KMS-11 (cell line): ENCODE measurements at regions not wholly inside any gene's neighbourhood (a gene's known extent, or its start where the extent isn't known, plus 50 kb on each side); places are given as distances from the start of the nearest gene placed in this dataset.

ENCODE experiments used
- H2AFZ ChIP-seq: fragments of 200-600 bp; sonication (generic); 2 replicates; pipeline ENCODE4 v1.6.1; 2016; ENCODE audit warnings: antibody characterized with exemption, mixed run types, low read depth
- H3K27ac ChIP-seq: fragments of 200-600 bp; sonication (generic); 2 replicates; pipeline ENCODE4 v1.6.1; 2016; ENCODE audit warnings: mild to moderate bottlenecking, mixed run types
- H3K27me3 ChIP-seq: fragments of 200-600 bp; sonication (generic); 2 replicates; pipeline ENCODE4 v1.6.1; 2017; ENCODE audit warnings: mild to moderate bottlenecking, low read depth, mixed run types, moderate library complexity; ENCODE audit not compliant: insufficient read depth
- H3K36me3 ChIP-seq: fragments of 200-600 bp; sonication (generic); 2 replicates; pipeline ENCODE4 v1.6.1; 2017; ENCODE audit warnings: mild to moderate bottlenecking, mixed run types; ENCODE audit not compliant: insufficient read depth
- H3K4me1 ChIP-seq: fragments of 200-600 bp; sonication (generic); 2 replicates; pipeline ENCODE4 v1.6.1; 2016; ENCODE audit warnings: mild to moderate bottlenecking, low read depth, mixed run types; ENCODE audit not compliant: poor library complexity, severe bottlenecking
- H3K4me2 ChIP-seq: fragments of 200-600 bp; sonication (generic); 2 replicates; pipeline ENCODE4 v1.7.0; 2016; ENCODE audit warnings: mild to moderate bottlenecking, mixed run types
- H3K4me3 ChIP-seq: fragments of 200-600 bp; sonication (generic); IDR thresholded peaks from 2 replicates; pipeline ENCODE4 v1.6.1; 2017; ENCODE audit warnings: low read depth, low read length, mixed read lengths; ENCODE audit not compliant: insufficient read depth
- H3K79me2 ChIP-seq: fragments of 200-600 bp; sonication (generic); 2 replicates; pipeline ENCODE4 v1.6.1; 2016; ENCODE audit warnings: low read depth, mixed run types; ENCODE audit not compliant: insufficient read depth
- H3K9ac ChIP-seq: fragments of 200-600 bp; sonication (generic); 2 replicates; pipeline ENCODE4 v1.6.1; 2016; ENCODE audit warnings: mild to moderate bottlenecking, mixed run types
- H4K20me1 ChIP-seq: fragments of 200-600 bp; sonication (generic); 2 replicates; pipeline ENCODE4 v1.6.1; 2016; ENCODE audit warnings: mild to moderate bottlenecking, mixed run types; ENCODE audit not compliant: insufficient read depth
- TF ChIP-seq, protein P1 (sequence below): fragments of 200-600 bp; sonication (generic); conservative IDR thresholded peaks from 2 replicates; pipeline ENCODE4 v1.6.1; 2017; ENCODE audit warnings: low read depth, mild to moderate bottlenecking, antibody characterized with exemption, low read length, moderate library complexity, mixed read lengths

GRCh38 chr3:59698091-59698490 is 648.3 kb upstream of the CFAP20DC start:
- no peaks in the 10 kb centered on the region for H3K79me2 ChIP-seq
- H3K4me3 ChIP-seq: no peak overlapping the region

DNA sequence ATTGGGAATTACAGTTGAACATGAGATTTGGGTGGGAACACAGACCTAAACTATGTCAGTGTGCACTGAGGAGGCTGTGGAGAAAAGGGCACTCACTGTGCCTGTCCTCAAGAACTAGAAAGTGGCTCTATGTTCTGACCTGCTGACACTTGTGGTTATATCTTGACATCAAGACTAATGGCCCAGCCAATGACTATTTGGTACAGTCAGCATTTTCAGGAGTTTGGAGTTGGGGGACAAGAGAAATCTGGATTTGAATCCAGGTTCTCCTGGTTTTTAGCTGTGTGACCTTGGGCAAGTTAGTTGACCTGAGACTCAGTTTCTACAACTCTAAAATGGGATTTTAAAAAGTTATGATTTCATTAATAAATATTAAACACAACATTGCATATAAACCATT is 647.0 kb upstream of the CFAP20DC start:
- Histone ChIP-seq H3K4me3 (no peak overlapping the region), H3K79me2 (no peaks in the 10 kb centered on the region), H4K20me1 (no peaks in the 10 kb centered on the region), H3K27me3 (no peaks in the 10 kb centered on the region), H3K9ac (no peak overlapping the region), H3K4me1 (no peaks in the 10 kb centered on the region), H3K4me2 (no peak overlapping the region), H3K27ac (no peak overlapping the region), H2AFZ (no peak overlapping the region), H3K36me3 (no peaks in the 10 kb centered on the region)
- TF ChIP-seq, protein P1, sequence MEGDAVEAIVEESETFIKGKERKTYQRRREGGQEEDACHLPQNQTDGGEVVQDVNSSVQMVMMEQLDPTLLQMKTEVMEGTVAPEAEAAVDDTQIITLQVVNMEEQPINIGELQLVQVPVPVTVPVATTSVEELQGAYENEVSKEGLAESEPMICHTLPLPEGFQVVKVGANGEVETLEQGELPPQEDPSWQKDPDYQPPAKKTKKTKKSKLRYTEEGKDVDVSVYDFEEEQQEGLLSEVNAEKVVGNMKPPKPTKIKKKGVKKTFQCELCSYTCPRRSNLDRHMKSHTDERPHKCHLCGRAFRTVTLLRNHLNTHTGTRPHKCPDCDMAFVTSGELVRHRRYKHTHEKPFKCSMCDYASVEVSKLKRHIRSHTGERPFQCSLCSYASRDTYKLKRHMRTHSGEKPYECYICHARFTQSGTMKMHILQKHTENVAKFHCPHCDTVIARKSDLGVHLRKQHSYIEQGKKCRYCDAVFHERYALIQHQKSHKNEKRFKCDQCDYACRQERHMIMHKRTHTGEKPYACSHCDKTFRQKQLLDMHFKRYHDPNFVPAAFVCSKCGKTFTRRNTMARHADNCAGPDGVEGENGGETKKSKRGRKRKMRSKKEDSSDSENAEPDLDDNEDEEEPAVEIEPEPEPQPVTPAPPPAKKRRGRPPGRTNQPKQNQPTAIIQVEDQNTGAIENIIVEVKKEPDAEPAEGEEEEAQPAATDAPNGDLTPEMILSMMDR: no peak

More at GRCh38 chr3:59698091-59698490, 648.3 kb upstream of the CFAP20DC start:
- Histone ChIP-seq H3K9ac (no peak overlapping the region), H3K27ac (no peak overlapping the region), H3K27me3 (no peaks in the 10 kb centered on the region), H2AFZ (no peak overlapping the region), H3K4me1 (no peaks in the 10 kb centered on the region), H3K36me3 (no peaks in the 10 kb centered on the region), H3K4me2 (no peak overlapping the region), H4K20me1 (no peaks in the 10 kb centered on the region)
- TF ChIP-seq, protein P1: no peak

DNA sequence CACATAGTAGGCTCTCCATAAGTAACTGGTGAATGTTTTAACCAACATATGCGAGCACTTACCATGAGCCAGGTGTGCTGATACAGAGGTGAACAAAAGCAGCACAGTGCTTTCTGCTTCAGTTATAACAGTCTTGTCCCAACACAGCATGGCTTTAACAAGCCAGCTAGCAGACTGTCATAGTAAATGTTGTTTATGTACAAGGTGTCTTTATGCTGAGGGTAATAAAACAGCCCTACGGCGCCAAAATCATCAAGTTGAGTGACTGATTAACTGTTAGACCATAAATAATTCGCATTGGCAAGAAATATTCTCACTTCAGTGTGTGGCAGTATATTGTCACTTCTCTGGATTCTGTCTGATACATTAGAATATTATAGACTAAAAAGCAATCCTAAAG is 646.0 kb upstream of the CFAP20DC start:
- H3K4me1 ChIP-seq: no peaks in the 10 kb centered on the region
- no peaks in the 10 kb centered on the region for H3K36me3 ChIP-seq
- H3K27ac ChIP-seq: no peak overlapping the region
- H4K20me1 ChIP-seq: no peaks in the 10 kb centered on the region
- no peak overlapping the region for H3K4me3 ChIP-seq
- H3K27me3 ChIP-seq: no peaks in the 10 kb centered on the region
- no peak overlapping the region for H3K4me2 ChIP-seq
- no peak overlapping the region for H2AFZ ChIP-seq
- no peaks in the 10 kb centered on the region for H3K79me2 ChIP-seq
- H3K9ac ChIP-seq: no peak overlapping the region
- TF ChIP-seq, protein P1: no peak

DNA sequence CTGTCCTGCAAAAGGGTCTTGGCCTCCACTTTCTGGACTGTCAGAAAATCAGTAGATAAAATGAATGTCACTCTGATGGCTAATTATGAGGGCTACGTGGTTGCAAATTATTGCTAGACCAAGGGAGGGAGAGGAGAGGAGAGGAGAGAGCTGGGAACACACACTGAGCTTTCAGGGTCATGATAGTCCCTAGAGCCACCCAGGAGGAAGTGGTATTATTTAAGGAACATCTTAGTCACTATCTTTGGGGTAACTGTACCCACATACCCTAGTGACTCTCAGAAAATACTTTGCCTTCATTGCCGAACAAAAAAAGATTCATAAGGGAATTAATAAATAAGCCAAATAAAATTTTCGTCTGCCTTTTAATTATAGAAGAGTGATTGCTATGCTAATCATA is 642.3 kb upstream of the CFAP20DC start:
- H3K27me3 ChIP-seq: no peaks in the 10 kb centered on the region
- no peaks in the 10 kb centered on the region for H3K36me3 ChIP-seq
- H3K27ac ChIP-seq: no peak overlapping the region
- no peak overlapping the region for H3K9ac ChIP-seq
- H2AFZ ChIP-seq: no peak overlapping the region
- H3K4me2 ChIP-seq: no peak overlapping the region
- H4K20me1 ChIP-seq: no peaks in the 10 kb centered on the region
- no peaks in the 10 kb centered on the region for H3K4me1 ChIP-seq
- H3K79me2 ChIP-seq: no peaks in the 10 kb centered on the region
- H3K4me3 ChIP-seq: no peak overlapping the region
- TF ChIP-seq, protein P1: no peak
